MM.1S (cell line): ENCODE measurements at regions not wholly inside any gene's neighbourhood (a gene's known extent, or its start where the extent isn't known, plus 50 kb on each side); places are given as distances from the start of the nearest gene placed in this dataset.

Experiments
- DNase-seq: peaks from one replicate; pipeline ENCODE4 v3.0.0-alpha.2; 2015
- H2AFZ ChIP-seq: fragments of 300-600 bp; sonication (generic); 2 replicates; pipeline ENCODE4 v1.6.0; 2016; ENCODE audit warnings: antibody characterized with exemption, low read length
- H3F3A ChIP-seq: fragments of 300-600 bp; sonication (generic); 2 replicates; pipeline ENCODE4 v1.6.1; 2016; ENCODE audit warnings: mild to moderate bottlenecking, antibody characterized with exemption, low read length, moderate library complexity, mixed read lengths; ENCODE audit not compliant: insufficient read depth
- H3K27ac ChIP-seq: fragments of 300-600 bp; sonication (generic); 2 replicates; pipeline ENCODE4 v1.5.1; 2016; ENCODE audit warnings: mild to moderate bottlenecking, low read length
- H3K27me3 ChIP-seq: fragments of 300-600 bp; sonication (generic); replicated peaks from 2 replicates; pipeline ENCODE4 v1.6.0; 2016; ENCODE audit warnings: low read length; ENCODE audit not compliant: insufficient read depth
- H3K36me3 ChIP-seq: fragments of 300-600 bp; sonication (generic); replicated peaks from 2 replicates; pipeline ENCODE4 v1.6.1; 2016; ENCODE audit warnings: mild to moderate bottlenecking, low read length, mixed read lengths; ENCODE audit not compliant: insufficient read depth
- H3K4me1 ChIP-seq: fragments of 300-600 bp; sonication (generic); 2 replicates; pipeline ENCODE4 v1.6.1; 2016; ENCODE audit warnings: low read length, mixed read lengths
- H3K4me2 ChIP-seq: fragments of 300-600 bp; sonication (generic); 2 replicates; pipeline ENCODE4 v1.6.0; 2016; ENCODE audit warnings: low read depth, low read length
- H3K4me3 ChIP-seq: fragments of 300-600 bp; sonication (generic); 2 replicates; pipeline ENCODE4 v1.5.1; 2016; ENCODE audit warnings: low read length, mixed read lengths
- H3K79me2 ChIP-seq: fragments of 300-600 bp; sonication (generic); 2 replicates; pipeline ENCODE4 v1.6.1; 2016; ENCODE audit warnings: mixed run types, low read length, mixed read lengths
- H3K9ac ChIP-seq: fragments of 300-600 bp; sonication (generic); 2 replicates; pipeline ENCODE4 v1.6.1; 2016; ENCODE audit warnings: low read length, mixed read lengths
- H3K9me2 ChIP-seq: fragments of 300-600 bp; sonication (generic); replicated peaks from 2 replicates; pipeline ENCODE4 v1.6.1; 2016; ENCODE audit warnings: mild to moderate bottlenecking, low read length, mixed read lengths; ENCODE audit not compliant: insufficient read depth
- H3K9me3 ChIP-seq: fragments of 300-600 bp; sonication (generic); replicated peaks from 2 replicates; pipeline ENCODE4 v1.6.1; 2016; ENCODE audit warnings: mild to moderate bottlenecking, low read length, mixed read lengths; ENCODE audit not compliant: insufficient read depth
- H4K20me1 ChIP-seq: fragments of 300-600 bp; sonication (generic); 2 replicates; pipeline ENCODE4 v1.6.1; 2016; ENCODE audit warnings: mild to moderate bottlenecking, low read length, moderate library complexity, mixed read lengths; ENCODE audit not compliant: insufficient read depth
- EZH2 ChIP-seq: fragments of 300-600 bp; sonication (generic); optimal IDR thresholded peaks from 2 replicates; pipeline ENCODE3; 2017; ENCODE audit warnings: low read depth, mild to moderate bottlenecking, antibody characterized with exemption, low read length, mixed read lengths
- EZH2phosphoT487 ChIP-seq: fragments of 300-600 bp; sonication (generic); IDR thresholded peaks from 2 replicates; pipeline ENCODE4 v1.6.1; 2018; ENCODE audit warnings: antibody characterized with exemption, low read length
- TF ChIP-seq, protein P1 (sequence below): fragments of 300-600 bp; sonication (generic); IDR thresholded peaks from 2 replicates; pipeline ENCODE4 v1.5.1; 2016; ENCODE audit warnings: antibody characterized with exemption, low read length, mixed read lengths

DNA sequence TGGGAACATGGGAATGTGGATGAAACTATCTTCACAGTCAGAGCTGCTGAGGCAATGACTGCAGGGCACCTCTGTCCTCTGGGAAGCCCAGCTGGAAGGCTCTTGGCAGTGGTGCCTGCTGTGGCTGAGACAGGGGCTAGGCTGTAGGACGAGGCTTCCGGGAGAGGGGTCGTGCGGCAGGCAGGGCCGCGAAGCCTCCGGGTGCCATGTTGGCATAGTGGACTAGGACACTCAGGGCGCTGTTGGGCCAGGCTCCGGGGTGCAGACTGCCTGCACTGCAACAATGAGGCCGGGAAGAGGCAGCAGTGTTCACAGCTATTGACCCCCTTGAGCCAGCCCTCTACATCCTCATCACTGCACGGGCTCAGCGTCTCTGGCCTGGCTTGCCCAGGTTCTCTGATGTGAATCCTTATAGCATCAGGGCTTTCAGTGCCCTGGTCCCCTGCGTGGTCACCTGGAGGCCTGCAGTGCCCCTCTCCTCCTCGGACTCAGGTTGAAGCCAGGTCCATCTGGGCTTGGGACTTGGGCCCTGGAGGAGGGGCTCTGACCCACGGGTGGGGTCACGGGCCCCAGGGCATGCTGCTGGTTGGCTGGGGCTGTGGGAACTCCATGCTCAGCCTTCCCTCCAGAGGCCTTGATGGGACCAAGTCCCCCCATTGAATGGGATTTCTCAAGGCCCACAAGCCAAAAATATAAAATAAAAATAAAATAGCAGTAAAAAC, 91.6 kb downstream of the TNFRSF13B start:
- no peak for DNase-seq
- TF ChIP-seq EZH2 (no peak), EZH2phosphoT487 (no peak)
- TF ChIP-seq, protein P1, sequence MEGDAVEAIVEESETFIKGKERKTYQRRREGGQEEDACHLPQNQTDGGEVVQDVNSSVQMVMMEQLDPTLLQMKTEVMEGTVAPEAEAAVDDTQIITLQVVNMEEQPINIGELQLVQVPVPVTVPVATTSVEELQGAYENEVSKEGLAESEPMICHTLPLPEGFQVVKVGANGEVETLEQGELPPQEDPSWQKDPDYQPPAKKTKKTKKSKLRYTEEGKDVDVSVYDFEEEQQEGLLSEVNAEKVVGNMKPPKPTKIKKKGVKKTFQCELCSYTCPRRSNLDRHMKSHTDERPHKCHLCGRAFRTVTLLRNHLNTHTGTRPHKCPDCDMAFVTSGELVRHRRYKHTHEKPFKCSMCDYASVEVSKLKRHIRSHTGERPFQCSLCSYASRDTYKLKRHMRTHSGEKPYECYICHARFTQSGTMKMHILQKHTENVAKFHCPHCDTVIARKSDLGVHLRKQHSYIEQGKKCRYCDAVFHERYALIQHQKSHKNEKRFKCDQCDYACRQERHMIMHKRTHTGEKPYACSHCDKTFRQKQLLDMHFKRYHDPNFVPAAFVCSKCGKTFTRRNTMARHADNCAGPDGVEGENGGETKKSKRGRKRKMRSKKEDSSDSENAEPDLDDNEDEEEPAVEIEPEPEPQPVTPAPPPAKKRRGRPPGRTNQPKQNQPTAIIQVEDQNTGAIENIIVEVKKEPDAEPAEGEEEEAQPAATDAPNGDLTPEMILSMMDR = no peak
- no peaks in the 10 kb centered on the region for H4K20me1 ChIP-seq
- no peaks in the 10 kb centered on the region for H3K36me3 ChIP-seq
- no peak overlapping the region for H3K4me2 ChIP-seq
- H3K9me2 ChIP-seq = no peaks in the 10 kb centered on the region
- H3K27ac ChIP-seq = no peak overlapping the region
- H3K9ac ChIP-seq = no peak overlapping the region
- H2AFZ ChIP-seq = no peak overlapping the region
- H3K79me2 ChIP-seq = no peaks in the 10 kb centered on the region
- no peaks in the 10 kb centered on the region for H3K27me3 ChIP-seq
- no peaks in the 10 kb centered on the region for H3K4me1 ChIP-seq
- H3K9me3 ChIP-seq = no peaks in the 10 kb centered on the region
- no peaks in the 10 kb centered on the region for H3F3A ChIP-seq
- H3K4me3 ChIP-seq = no peak overlapping the region

- TF ChIP-seq EZH2 (no peak), EZH2phosphoT487 (no peak)
- TF ChIP-seq, protein P1 = no peak
- DNase-seq = no peak
- H3K9me3 ChIP-seq = no peaks in the 10 kb centered on the region
- no peak overlapping the region for H3K4me2 ChIP-seq
- no peak overlapping the region for H3K9ac ChIP-seq
- H3K27me3 ChIP-seq = no peaks in the 10 kb centered on the region
- H3K79me2 ChIP-seq = no peaks in the 10 kb centered on the region
- H3K4me3 ChIP-seq = no peak overlapping the region
- H3K36me3 ChIP-seq = no peaks in the 10 kb centered on the region
- no peaks in the 10 kb centered on the region for H3K9me2 ChIP-seq
- H2AFZ ChIP-seq = no peak overlapping the region
- no peaks in the 10 kb centered on the region for H3K4me1 ChIP-seq
- H3K27ac ChIP-seq = no peak overlapping the region
- no peaks in the 10 kb centered on the region for H4K20me1 ChIP-seq
- no peaks in the 10 kb centered on the region for H3F3A ChIP-seq
These were observed 92.2 kb downstream of the TNFRSF13B start for GRCh38 chr17:16879686-16880085.

DNA sequence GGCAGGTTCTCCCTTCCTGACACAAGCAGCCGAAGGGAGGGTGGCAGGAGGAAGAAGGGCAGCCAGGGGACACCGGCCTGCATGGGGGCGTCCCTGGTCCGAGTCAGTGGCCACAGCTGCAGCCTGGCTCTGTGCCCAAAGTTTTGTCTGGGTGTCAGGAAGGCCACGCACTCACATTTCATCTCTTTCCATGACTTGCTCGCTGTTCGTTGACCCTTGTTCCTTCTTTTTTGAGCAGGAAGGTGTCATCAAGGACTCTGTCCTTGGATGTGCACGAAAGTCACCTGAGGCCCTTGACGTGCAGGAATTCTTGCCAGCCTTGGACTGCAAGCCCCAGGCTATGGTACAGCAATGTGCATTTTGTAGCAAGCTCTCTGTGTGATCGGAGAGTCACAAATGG, 93.3 kb downstream of the TNFRSF13B start:
- TF ChIP-seq EZH2 (no peak), EZH2phosphoT487 (no peak)
- TF ChIP-seq, protein P1 = no peak
- Histone ChIP-seq H3K4me3 (no peak overlapping the region), H3F3A (no peaks in the 10 kb centered on the region), H3K9me3 (no peaks in the 10 kb centered on the region), H3K27me3 (no peaks in the 10 kb centered on the region), H3K9me2 (no peaks in the 10 kb centered on the region), H3K36me3 (no peaks in the 10 kb centered on the region), H3K27ac (no peak overlapping the region), H3K9ac (no peak overlapping the region), H2AFZ (no peak overlapping the region), H4K20me1 (no peaks in the 10 kb centered on the region), H3K4me1 (no peaks in the 10 kb centered on the region), H3K4me2 (no peak overlapping the region), H3K79me2 (no peaks in the 10 kb centered on the region)
- DNase-seq = no peak
